ENCODE measurements at regions not wholly inside any gene's neighbourhood (a gene's known extent, or its start where the extent isn't known, plus 50 kb on each side); places are given as distances from the start of the nearest gene placed in this dataset.

- TF ChIP-seq, protein P1, sequence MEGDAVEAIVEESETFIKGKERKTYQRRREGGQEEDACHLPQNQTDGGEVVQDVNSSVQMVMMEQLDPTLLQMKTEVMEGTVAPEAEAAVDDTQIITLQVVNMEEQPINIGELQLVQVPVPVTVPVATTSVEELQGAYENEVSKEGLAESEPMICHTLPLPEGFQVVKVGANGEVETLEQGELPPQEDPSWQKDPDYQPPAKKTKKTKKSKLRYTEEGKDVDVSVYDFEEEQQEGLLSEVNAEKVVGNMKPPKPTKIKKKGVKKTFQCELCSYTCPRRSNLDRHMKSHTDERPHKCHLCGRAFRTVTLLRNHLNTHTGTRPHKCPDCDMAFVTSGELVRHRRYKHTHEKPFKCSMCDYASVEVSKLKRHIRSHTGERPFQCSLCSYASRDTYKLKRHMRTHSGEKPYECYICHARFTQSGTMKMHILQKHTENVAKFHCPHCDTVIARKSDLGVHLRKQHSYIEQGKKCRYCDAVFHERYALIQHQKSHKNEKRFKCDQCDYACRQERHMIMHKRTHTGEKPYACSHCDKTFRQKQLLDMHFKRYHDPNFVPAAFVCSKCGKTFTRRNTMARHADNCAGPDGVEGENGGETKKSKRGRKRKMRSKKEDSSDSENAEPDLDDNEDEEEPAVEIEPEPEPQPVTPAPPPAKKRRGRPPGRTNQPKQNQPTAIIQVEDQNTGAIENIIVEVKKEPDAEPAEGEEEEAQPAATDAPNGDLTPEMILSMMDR (IDR thresholded peaks at IDR 0.05): peak in 3 of 6 experiments; percentile 13 to 40 (median 27)
- TF ChIP-seq POLR2A (IDR thresholded peaks at IDR 0.05): no peak
These were observed 109.8 kb upstream of the NMUR2 start for GRCh38 chr5:152514827-152515397.

All from Peyer's patch (tissue), 4 donors.